IPS-NIHi11 (cell line): ENCODE measurements at regions not wholly inside any gene's neighbourhood (a gene's known extent, or its start where the extent isn't known, plus 50 kb on each side); places are given as distances from the start of the nearest gene placed in this dataset.
"Not testable (repeated sequence)": the region's sequence is repeated elsewhere in the genome, so short reads cannot be mapped to it uniquely, and the experiment has no call there.

ENCODE experiments used
- DNase-seq: peaks from one replicate; pipeline ENCODE4 v3.0.0; 2012; ENCODE audit warnings: mixed read lengths, low spot score

DNA sequence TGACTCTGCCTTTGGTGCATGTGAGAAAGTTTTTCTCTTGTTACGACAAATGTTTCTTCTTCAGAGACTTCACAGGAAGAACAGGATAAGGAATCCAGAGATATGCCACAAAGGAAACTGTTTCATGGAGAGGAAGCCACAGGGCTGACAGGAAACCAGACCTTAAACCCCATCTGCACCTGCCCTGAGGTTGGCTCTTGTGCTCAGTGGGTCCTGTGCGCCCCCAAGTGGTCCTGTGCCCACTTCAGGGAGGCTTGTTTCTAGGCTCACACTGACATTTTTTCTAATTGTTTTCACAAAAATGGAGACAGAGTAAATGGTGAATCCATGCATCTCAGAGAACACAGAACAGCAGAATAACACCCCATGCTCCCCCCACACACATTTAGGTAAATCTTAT, 1193.5 kb downstream of the TMEM121 start:
- DNase-seq, result not testable (repeated sequence)

GRCh38 chr14:106721926-106722325, 1195.5 kb downstream of the TMEM121 start:
- DNase-seq, result not testable (repeated sequence)

GRCh38 chr14:106722813-106723687, 1196.7 kb downstream of the TMEM121 start:
- not testable (repeated sequence) for DNase-seq

DNA sequence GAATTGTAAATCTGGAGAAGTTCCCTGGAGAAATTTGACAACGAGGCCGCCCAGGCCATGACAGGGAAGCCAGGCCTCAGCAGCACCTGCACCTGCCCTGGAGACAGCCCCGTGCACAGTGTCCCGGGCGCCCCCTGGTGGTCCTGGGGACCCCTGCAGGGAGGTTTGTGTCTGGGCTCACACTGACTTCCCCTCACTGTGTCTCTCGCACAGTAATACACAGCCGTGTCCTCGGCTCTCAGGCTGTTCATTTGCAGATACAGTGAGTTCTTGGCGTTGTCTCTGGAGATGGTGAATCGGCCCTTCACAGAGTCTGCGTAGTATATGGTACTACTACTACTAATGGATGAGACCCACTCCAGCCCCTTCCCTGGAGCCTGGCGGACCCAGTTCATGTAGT, 1201.6 kb downstream of the TMEM121 start:
- not testable (repeated sequence) for DNase-seq

DNA sequence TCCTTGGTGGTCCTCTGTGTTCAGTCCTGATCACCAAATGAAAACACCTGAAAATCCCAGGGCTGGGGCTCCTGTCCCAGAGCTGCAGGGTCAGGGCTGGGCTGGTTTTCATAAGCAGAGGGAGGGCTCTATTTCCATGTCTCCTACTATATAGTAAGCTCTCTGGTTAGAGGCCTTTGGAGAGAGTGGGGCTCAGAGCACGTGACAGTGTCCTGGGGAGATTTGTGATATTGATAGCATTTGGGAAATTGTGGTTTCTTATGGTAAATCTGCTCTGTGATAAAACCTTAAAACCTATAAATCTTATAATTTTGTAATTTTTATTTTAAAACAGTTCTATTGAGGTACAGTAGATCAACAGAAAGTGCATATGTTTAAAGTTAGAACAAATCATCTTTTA, 1202.2 kb downstream of the TMEM121 start:
- DNase-seq, result no peak

- DNase-seq, result no peak
Observed at GRCh38 chr14:106729551-106729950, 1203.2 kb downstream of the TMEM121 start.

DNA sequence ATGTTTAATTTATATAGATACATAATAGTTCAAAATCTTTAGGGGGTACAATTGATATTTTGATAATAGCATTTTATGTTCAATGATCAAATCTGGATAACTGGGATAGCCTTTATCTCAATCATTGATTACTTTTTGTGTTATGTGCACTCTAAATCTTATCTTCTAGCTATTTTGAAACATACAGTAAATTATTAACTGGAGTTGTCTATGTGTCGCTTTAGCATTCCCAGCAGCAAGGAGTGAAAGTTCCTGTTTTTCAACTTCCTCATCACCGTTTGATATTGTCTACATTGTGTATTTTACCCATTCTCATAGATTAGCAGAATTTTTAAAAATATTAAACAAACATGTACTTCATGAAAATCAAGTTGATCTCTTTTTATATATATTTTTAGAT, 1207.4 kb downstream of the TMEM121 start:
- no peak for DNase-seq

- DNase-seq, result no peak
Observed at GRCh38 chr14:106737021-106737420, 1210.6 kb downstream of the TMEM121 start.

DNA sequence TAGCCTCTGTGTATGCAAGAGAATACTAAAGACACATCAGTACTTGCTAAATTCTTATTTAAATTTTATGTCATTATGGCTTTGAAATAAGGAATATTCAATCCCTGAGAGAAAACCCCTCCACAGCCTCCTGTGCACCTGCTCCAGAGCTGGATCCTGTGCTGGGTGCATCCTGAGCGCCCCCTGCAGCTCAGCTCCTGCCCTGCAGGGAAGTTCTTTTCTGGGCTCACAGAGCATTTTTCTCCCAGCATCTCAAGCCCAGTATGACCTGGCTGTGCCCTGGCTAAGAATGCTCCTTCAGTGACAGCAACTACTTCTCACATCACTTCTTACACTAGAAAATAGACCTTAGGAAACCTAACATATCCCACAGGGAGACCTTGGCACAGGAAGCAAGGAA, 1211.7 kb downstream of the TMEM121 start:
- DNase-seq, result no peak

- DNase-seq, result not testable (repeated sequence)
Observed at GRCh38 chr14:106738598-106739258, 1212.3 kb downstream of the TMEM121 start.

DNA sequence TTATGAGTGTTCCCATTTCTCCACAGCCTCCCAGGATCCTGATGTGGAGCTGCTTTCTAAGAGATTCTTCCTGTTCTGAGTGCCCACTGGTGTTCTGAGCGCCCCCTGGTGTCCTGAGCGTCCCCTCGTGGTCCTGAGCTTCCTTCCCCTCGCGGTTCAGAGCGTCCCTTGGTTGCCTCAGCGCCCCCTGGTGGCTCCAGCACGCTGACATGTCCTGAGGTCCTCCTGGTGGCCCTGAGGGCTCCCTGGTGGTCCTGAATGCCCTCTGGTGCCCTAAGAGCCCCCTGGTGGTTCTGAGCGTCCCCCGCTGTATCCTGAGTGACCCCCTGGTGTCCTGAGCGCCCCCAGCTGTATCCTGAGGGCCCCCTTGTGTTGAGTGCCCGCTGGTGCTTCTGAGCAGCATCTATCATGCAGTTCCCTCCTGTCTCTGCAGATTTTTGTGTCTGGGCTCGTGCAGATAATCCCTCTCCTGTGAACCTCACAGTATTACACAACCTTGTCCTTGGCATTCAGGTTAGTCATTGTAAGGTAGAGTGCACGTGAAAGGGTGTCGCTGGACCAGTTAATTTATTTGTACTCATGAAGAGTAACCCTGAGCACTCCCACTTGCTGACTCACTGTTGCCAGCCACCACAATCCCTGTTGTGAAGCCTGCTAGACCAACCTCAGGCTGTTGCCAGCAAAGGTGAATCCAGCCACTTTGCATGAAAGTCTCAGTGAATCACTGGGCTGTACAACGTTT, 1214.9 kb downstream of the TMEM121 start:
- not testable (repeated sequence) for DNase-seq

DNA sequence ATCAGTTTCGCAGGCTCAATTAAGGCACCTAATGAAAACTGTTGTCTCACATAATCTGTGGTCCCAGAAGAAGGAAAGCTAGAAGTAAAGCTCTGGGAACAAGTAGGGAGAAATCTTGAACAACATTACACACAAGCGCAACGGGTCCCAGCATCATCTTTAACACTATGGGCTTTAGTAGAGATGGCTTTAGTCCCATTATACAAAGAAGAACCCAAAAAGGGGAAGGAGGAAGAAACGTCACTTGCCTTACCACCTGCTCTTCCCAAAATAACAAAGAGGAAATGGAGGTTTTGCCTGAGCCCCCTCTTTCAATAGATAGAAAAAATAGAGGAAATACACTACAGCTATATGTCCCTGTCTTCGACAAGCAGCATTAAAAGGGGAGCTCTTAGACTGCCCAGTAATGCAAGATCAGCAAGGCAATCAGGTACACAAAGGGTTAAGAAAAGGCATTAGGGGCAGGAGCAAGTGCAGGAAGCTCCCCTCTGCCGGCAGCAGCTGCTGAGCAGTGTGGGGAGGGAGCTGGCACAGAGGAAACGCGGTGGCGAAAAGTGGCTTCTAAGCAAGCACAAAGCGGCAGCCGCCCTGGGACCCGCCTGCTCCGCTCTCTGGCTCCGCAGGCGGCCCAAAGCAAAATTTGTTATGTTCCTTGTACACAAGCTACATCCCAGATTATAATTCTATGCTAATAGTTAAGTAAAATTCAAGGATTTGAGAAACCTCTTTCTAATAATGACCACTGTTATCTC, 1218.8 kb downstream of the TMEM121 start:
- not testable (repeated sequence) for DNase-seq

- DNase-seq, result not testable (repeated sequence)
Observed at GRCh38 chr14:106750089-106750488, 1223.7 kb downstream of the TMEM121 start.

DNA sequence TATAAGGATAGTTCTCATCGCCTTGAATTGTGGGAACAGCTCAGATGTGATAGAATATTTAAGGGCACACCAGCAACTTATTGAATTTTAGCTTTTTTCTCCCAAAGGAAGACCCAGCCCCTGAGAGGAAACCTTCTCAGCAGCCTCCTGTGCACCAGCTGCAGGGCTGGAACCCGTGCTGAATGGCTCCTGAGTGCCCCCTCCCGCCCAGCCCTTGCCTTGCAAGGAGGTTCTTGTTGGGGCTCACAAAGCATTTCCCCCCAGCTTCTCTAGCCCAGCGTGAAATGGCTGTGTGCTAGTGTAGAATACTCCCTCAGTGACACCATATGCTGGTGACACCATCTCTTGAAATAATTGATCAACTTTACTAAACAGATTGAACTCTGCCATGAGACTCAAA, 1227.4 kb downstream of the TMEM121 start:
- not testable (repeated sequence) for DNase-seq

GRCh38 chr14:106757444-106757843, 1231.1 kb downstream of the TMEM121 start:
- not testable (repeated sequence) for DNase-seq

- not testable (repeated sequence) for DNase-seq
Observed at GRCh38 chr14:106761886-106762816, 1235.8 kb downstream of the TMEM121 start.

DNA sequence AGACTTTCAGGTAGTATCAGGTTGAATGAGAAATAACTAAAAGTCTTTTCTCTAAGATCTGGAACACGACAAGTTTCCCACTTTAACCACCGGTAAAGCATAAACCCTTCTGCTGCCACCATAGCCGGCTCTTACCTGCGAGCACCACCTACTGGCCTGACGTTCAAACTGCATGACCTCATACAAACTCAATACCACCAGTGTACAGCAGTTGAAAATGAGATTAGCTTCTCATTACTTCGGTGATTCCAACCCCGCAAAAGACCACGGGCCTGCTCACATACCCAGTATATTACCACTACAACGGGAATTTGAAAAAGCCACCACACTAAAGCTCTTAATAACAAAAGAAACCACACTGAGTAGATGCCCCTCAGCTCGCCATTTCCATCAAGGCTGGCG, 1238.6 kb downstream of the TMEM121 start:
- not testable (repeated sequence) for DNase-seq

- no peak for DNase-seq
Observed at GRCh38 chr14:106766145-106766544, 1239.8 kb downstream of the TMEM121 start.

- DNase-seq, result not testable (repeated sequence)
Observed at GRCh38 chr14:106766551-106767277, 1240.3 kb downstream of the TMEM121 start.

- not testable (repeated sequence) for DNase-seq
Observed at GRCh38 chr14:106768230-106768629, 1241.8 kb downstream of the TMEM121 start.
